ENCODE measurements at regions not wholly inside any gene's neighbourhood (a gene's known extent, or its start where the extent isn't known, plus 50 kb on each side); places are given as distances from the start of the nearest gene placed in this dataset.

DNA sequence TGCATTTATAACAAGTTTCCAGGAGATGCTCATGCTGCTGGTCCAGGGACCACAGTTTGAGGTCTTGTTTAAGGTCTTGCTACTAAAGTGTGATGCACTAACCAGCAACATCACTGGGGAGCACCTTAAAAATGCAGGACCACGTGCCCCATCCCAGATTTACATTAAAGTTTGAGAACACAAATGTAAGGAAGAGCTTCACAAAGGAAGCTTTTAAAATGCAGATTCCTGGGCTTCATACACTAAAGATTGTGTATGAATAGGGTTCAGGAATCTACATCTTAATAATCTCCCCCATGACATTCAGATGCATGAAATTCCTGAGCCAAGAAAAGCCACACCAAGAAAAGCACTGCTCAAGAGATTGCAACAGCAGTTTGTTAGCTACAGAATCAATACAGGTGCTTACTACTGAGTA lies 235.3 kb upstream of the TANK start:
- DNase-seq (ENCODE audit: low read depth) = no peak

DNA sequence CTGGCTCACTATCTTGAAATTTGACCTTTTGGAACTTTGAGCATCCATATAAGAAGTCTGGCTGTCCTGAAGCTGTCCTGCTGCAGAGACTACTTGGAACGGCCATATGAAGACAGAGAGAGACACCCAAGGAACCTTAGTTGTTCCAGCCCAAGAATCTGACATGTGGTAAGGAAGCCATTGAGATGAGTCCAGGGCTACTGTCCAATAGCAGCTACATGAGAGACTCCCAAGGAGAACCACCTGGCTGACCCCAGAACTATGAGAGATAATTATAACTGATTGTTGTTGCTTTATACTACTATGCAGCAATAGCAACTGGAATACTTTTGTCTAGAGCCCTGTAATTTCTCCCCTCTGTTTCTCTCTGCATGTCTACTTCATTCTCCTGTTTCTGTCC lies 234.3 kb upstream of the TANK start:
- no peak for DNase-seq (ENCODE audit: low read depth)
- H3K4me3 ChIP-seq (ENCODE audit: control insufficient read depth, low read depth, low read length) = no peak overlapping the region
- TF ChIP-seq, protein P1, sequence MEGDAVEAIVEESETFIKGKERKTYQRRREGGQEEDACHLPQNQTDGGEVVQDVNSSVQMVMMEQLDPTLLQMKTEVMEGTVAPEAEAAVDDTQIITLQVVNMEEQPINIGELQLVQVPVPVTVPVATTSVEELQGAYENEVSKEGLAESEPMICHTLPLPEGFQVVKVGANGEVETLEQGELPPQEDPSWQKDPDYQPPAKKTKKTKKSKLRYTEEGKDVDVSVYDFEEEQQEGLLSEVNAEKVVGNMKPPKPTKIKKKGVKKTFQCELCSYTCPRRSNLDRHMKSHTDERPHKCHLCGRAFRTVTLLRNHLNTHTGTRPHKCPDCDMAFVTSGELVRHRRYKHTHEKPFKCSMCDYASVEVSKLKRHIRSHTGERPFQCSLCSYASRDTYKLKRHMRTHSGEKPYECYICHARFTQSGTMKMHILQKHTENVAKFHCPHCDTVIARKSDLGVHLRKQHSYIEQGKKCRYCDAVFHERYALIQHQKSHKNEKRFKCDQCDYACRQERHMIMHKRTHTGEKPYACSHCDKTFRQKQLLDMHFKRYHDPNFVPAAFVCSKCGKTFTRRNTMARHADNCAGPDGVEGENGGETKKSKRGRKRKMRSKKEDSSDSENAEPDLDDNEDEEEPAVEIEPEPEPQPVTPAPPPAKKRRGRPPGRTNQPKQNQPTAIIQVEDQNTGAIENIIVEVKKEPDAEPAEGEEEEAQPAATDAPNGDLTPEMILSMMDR (IDR thresholded peaks at IDR 0.05; ENCODE audit: control insufficient read depth, insufficient read depth, low read depth, low read length, missing control alignments) = no peak

More for the DNA sequence above, 235.3 kb upstream of the TANK start:
- TF ChIP-seq, protein P1 (IDR thresholded peaks at IDR 0.05; ENCODE audit: control insufficient read depth, insufficient read depth, low read depth, low read length, missing control alignments) = no peak
- no peak overlapping the region for H3K4me3 ChIP-seq (ENCODE audit: control insufficient read depth, low read depth, low read length)

DNA sequence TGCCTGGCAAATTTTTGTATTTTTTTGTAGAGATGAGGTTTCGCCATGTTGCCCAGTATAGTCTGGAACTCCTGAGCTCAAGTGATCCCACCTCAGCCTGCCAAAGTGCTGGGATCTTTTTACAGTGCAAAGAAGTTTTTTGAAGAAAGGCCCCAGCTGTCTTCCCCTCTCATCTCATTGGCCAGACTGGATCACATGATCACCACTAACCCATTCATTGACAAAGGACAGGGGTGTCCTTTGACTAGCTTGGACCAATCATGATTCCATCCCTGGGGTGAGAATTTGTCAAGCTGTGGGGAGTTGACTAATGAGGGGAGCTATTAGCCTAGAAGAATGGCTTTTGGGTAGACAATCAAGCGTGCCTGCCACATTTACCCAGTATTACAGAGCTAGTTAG lies 232.9 kb upstream of the TANK start:
- H3K4me3 ChIP-seq (ENCODE audit: control insufficient read depth, low read depth, low read length) = no peak overlapping the region
- TF ChIP-seq, protein P1 (IDR thresholded peaks at IDR 0.05; ENCODE audit: control insufficient read depth, insufficient read depth, low read depth, low read length, missing control alignments) = no peak
- DNase-seq (ENCODE audit: low read depth) = no peak

DNA sequence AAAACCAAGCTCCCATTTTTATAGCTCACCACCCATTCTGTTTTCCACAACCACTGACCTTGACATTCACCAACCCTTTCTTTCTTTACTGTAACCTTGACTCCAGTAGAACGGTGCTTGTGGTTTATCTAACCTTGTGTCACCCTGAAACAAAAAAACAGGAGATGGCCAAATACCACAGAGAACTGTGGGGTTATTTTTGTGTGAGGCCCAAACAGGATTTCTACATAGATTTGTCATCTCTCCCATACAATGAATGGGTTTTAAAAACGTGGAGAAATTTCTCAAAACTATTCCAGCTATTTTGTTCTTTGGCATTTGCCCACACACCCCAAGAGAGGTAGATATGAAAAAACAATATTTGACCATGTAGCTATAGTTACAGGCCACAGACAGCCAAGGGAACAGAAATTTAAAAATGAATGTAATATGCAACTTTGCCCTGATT lies 231.3 kb upstream of the TANK start:
- no peak overlapping the region for H3K4me3 ChIP-seq (ENCODE audit: control insufficient read depth, low read depth, low read length)
- DNase-seq (ENCODE audit: low read depth) = peak; percentile 83
- TF ChIP-seq, protein P1 (IDR thresholded peaks at IDR 0.05; ENCODE audit: control insufficient read depth, insufficient read depth, low read depth, low read length, missing control alignments) = no peak

DNA sequence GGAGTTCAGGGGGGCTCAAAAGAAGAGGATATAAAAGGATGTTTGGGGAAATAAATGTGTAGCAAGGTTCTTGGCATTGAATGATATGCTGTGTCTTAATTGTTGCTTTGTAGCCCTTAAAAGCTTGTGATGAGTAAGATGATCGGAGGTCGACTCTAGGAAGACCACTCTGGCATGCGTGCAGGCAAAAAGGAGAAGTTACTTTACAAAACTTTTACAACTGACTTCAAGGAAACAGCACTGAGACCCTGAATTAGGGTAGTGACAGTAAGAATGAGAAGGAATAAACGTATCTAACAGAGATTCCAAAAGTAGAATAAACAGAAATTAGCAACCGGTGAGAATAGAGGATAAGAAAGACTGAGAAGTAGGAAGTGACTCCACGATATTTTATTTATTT lies 228.7 kb upstream of the TANK start:
- TF ChIP-seq, protein P1 (IDR thresholded peaks at IDR 0.05; ENCODE audit: control insufficient read depth, insufficient read depth, low read depth, low read length, missing control alignments) = no peak
- H3K4me3 ChIP-seq (ENCODE audit: control insufficient read depth, low read depth, low read length) = no peak overlapping the region

DNA sequence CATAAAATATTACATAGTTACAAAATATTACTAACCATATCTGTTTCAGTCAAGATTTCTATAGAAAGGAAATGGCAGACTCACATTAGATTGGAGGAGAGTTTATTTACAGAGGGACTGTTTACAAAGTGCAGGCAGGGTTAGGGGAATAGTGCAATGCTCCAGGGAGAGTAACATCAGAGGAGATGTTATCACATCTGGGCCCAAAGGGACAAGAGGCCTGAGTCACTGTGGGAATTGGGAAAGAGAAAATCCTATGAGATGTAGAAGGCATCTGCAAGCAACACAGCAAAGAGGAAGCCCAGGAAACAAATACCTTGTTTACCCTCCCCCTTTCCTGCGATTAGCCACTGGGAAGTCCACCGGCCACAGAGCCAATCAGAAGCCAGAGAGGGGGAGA lies 227.3 kb upstream of the TANK start:
- H3K4me3 ChIP-seq (ENCODE audit: control insufficient read depth, low read depth, low read length) = no peak overlapping the region
- DNase-seq (ENCODE audit: low read depth) = no peak
- TF ChIP-seq, protein P1 (IDR thresholded peaks at IDR 0.05; ENCODE audit: control insufficient read depth, insufficient read depth, low read depth, low read length, missing control alignments) = no peak

More for the DNA sequence above, 228.7 kb upstream of the TANK start:
- no peak for DNase-seq (ENCODE audit: low read depth)

DNA sequence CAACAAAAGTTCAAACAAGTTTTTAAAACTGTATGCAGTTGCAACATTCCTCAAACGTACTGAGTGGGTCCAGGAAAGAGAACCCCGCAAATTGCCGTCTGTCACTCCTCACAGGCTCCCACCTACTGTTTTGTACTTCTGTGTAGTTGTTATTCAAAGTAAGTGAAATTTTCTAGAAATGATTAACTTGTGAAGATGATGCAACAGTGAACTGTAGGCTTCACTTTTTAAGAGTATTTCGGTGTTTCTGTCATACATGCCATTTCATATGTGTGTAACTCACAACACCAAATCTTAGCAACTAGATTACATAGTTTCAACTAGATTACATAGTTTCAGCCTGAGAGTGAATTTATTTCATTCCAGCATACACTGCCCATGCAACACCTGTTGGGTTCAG lies 226.0 kb upstream of the TANK start:
- no peak overlapping the region for H3K4me3 ChIP-seq (ENCODE audit: control insufficient read depth, low read depth, low read length)
- TF ChIP-seq, protein P1 (IDR thresholded peaks at IDR 0.05; ENCODE audit: control insufficient read depth, insufficient read depth, low read depth, low read length, missing control alignments) = no peak
- no peak for DNase-seq (ENCODE audit: low read depth)

All from AG09309 (cell line).